ENCODE measurements at regions not wholly inside any gene's neighbourhood (a gene's known extent, or its start where the extent isn't known, plus 50 kb on each side); places are given as distances from the start of the nearest gene placed in this dataset.

DNA sequence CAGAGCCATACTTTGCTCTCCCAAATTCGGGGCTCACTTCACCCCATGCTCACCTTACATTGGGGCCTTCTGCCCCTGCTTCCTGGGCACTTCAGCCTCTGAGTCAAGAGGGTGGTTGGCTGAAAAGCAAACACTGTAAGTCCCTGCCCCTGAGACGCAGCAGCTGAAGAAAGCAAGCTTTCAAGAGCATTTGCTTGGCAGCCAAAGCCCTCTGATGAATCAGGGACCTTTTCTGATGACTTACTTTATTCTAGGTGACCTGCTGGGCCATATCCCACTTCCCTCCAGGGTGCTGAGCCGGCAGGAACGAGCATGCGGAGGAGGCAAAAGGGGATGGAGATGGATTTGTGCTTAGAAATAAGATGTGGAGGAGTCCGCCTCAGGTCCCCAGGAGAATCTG is 147.0 kb upstream of the TNRC6C start:
- no peak for DNase-seq (ENCODE audit: low spot score in 2 of 2)
- Histone ChIP-seq H3K4me3 (no peak overlapping the region), H3K4me1 (peaks cover 0 to 6% of the 10 kb centered on the region in 2 donors), H3K27ac (peak overlapping the region; percentile 67 to 90), H3K36me3 (no peaks in the 10 kb centered on the region), H3K27me3 (no peaks in the 10 kb centered on the region), H3K9me3 (no peaks in the 10 kb centered on the region)
- intact Hi-C loops (cut with DNase I; ENCODE audit: low total_unique reads), result no loop called here
- TF ChIP-seq, protein P1, sequence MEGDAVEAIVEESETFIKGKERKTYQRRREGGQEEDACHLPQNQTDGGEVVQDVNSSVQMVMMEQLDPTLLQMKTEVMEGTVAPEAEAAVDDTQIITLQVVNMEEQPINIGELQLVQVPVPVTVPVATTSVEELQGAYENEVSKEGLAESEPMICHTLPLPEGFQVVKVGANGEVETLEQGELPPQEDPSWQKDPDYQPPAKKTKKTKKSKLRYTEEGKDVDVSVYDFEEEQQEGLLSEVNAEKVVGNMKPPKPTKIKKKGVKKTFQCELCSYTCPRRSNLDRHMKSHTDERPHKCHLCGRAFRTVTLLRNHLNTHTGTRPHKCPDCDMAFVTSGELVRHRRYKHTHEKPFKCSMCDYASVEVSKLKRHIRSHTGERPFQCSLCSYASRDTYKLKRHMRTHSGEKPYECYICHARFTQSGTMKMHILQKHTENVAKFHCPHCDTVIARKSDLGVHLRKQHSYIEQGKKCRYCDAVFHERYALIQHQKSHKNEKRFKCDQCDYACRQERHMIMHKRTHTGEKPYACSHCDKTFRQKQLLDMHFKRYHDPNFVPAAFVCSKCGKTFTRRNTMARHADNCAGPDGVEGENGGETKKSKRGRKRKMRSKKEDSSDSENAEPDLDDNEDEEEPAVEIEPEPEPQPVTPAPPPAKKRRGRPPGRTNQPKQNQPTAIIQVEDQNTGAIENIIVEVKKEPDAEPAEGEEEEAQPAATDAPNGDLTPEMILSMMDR (IDR thresholded peaks at IDR 0.05), result no peak
- TF ChIP-seq POLR2AphosphoS5 (IDR thresholded peaks at IDR 0.05) (no peak), POLR2A (IDR thresholded peaks at IDR 0.05) (no peak)

DNA sequence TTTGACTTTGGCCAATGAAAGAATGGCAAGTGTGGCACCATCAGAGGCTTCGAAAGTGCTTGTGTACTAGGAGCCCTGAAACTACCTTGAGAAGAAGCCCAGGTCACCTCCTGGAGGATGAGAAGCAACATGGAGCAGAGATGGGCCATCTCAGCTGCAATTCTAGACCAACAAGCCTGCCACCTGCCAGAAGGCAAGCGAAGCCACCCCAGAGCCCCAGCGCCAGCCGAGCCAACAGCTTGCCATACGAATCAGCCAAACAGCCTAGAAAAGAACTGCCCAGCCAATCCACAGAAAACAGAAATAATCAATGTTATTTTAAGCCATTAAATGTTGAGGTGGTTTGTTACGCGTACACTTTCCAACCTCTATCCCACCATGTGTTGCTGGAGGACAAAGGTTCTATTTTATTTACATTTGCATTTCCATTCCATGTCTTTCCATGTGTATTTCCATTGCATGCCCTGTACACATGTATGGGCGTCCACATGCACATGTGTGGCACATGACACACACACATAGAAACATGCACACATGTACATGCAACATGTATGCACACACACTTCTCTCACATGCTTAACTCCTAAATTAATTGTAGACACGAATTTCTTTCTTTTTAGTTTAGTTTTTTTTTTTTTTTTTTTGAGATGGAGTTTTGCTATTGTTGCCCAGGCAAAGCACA is 144.3 kb upstream of the TNRC6C start:
- H3K27ac ChIP-seq, result no peak overlapping the region
- intact Hi-C loops (cut with DNase I; ENCODE audit: low total_unique reads), result no loop called here
- TF ChIP-seq, protein P1 (IDR thresholded peaks at IDR 0.05), result no peak
- no peak for TF ChIP-seq POLR2AphosphoS5 (IDR thresholded peaks at IDR 0.05)
- DNase-seq (ENCODE audit: low spot score in 2 of 2), result no peak
- H3K4me1 ChIP-seq, result peaks cover 0 to 6% of the 10 kb centered on the region in 2 donors
- H3K36me3 ChIP-seq, result no peaks in the 10 kb centered on the region
- no peak overlapping the region for H3K4me3 ChIP-seq
- H3K27me3 ChIP-seq, result no peaks in the 10 kb centered on the region
- no peaks in the 10 kb centered on the region for H3K9me3 ChIP-seq

DNA sequence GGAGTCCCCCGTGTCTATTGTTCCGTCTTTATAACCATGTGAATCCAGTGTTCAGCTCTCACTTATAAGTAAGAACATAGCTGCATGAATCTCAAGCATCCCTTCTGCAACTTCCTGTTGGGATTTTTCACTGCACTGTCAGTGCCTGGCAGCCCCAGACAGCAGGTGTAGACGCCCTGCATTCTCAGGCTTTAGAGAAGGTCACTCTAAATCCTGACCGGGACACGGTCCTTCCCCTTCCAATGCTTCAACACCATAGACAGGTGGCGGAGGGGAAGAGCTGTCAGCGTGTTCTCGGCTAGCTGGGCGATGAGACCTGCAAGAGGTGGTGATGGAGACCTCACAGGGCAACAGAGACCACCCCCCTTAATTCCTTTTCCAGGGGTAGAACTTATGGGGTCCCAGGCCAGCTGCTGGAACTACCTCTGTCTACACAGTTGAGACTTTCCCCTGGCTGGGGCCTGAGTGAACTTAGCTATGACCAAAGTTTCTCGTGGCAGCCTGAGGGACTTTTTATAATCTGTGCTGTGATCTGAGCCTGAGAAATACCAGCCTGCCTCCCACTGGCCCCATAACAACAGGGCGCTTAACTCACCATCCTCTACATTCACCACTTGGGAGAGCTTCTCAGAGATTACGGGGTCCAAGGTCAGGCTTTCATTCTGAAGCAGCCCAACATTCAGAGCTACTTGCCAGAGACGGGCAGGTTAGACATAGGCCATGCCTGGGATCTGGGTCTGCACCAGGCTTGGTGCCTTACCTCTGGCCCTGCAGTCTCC is 143.2 kb upstream of the TNRC6C start:
- Histone ChIP-seq H3K4me3 (no peak overlapping the region), H3K27me3 (no peaks in the 10 kb centered on the region), H3K27ac (no peak overlapping the region), H3K4me1 (peaks cover 0 to 6% of the 10 kb centered on the region in 2 donors), H3K36me3 (no peaks in the 10 kb centered on the region), H3K9me3 (no peaks in the 10 kb centered on the region)
- no peak for DNase-seq (ENCODE audit: low spot score in 2 of 2)
- intact Hi-C loops (cut with DNase I; ENCODE audit: low total_unique reads), result no loop called here
- TF ChIP-seq POLR2A (IDR thresholded peaks at IDR 0.05) (no peak), POLR2AphosphoS5 (IDR thresholded peaks at IDR 0.05) (no peak)
- TF ChIP-seq, protein P1 (IDR thresholded peaks at IDR 0.05), result no peak

DNA sequence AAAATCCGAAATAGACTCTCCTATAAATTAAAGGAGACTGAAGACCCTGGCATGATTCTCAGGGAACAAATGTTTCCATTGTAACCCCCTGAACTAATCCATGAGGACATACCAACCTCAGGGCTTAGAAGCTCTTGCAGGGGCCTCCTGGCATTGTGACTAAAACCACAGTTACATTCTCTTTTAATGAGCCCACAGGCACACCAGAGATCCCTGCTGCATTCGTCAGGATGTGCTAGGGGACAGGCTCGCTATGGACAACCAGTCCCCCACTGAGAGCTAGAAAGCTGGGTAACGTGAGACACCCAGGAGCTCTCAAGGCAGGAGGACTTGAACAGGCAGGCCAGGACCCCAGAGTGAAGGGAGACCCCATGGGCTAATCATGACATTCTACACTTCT is 140.6 kb upstream of the TNRC6C start:
- intact Hi-C loops (cut with DNase I; ENCODE audit: low total_unique reads), result no loop called here
- Histone ChIP-seq H3K4me3 (no peak overlapping the region), H3K4me1 (no peaks in the 10 kb centered on the region), H3K9me3 (no peaks in the 10 kb centered on the region), H3K27me3 (no peaks in the 10 kb centered on the region), H3K36me3 (no peaks in the 10 kb centered on the region), H3K27ac (no peak overlapping the region)
- TF ChIP-seq, protein P1 (IDR thresholded peaks at IDR 0.05), result no peak
- TF ChIP-seq POLR2A (IDR thresholded peaks at IDR 0.05) (no peak), POLR2AphosphoS5 (IDR thresholded peaks at IDR 0.05) (no peak)
- no peak for DNase-seq (ENCODE audit: low spot score in 2 of 2)

DNA sequence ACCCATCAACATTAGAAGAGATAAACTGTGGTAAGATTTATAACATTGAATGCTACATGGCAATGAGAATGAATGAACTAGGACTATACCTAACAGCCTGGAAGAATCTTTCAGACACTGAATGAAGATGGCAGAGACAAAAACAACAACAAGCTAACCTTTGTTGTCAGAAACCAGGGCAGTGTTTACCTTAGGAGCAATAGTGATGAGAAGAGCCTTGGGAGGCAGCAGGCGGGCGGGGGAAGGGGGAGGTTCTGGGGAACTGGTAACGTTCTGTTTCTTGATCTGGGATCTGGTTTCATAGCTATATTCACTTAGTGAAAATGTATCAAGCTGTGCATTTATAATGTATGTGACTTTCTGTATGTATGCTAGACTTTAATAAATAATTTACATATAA is 139.0 kb upstream of the TNRC6C start:
- no peak for DNase-seq (ENCODE audit: low spot score in 2 of 2)
- Histone ChIP-seq H3K27ac (no peak overlapping the region), H3K4me3 (no peak overlapping the region), H3K4me1 (no peaks in the 10 kb centered on the region), H3K9me3 (no peaks in the 10 kb centered on the region), H3K36me3 (no peaks in the 10 kb centered on the region), H3K27me3 (no peaks in the 10 kb centered on the region)
- intact Hi-C loops (cut with DNase I; ENCODE audit: low total_unique reads), result no loop called here
- TF ChIP-seq, protein P1 (IDR thresholded peaks at IDR 0.05), result no peak
- TF ChIP-seq POLR2AphosphoS5 (IDR thresholded peaks at IDR 0.05) (no peak), POLR2A (IDR thresholded peaks at IDR 0.05) (no peak)

All from breast epithelium (tissue), 4 donors.